ENCODE measurements at regions not wholly inside any gene's neighbourhood (a gene's known extent, or its start where the extent isn't known, plus 50 kb on each side); places are given as distances from the start of the nearest gene placed in this dataset.

GRCh38 chr1:37097731-37098130 is 63.4 kb upstream of the GRIK3 start:
- no peaks in the 10 kb centered on the region for H3K4me1 ChIP-seq
- no peaks in the 10 kb centered on the region for H3K27me3 ChIP-seq
- TF ChIP-seq, protein P1, sequence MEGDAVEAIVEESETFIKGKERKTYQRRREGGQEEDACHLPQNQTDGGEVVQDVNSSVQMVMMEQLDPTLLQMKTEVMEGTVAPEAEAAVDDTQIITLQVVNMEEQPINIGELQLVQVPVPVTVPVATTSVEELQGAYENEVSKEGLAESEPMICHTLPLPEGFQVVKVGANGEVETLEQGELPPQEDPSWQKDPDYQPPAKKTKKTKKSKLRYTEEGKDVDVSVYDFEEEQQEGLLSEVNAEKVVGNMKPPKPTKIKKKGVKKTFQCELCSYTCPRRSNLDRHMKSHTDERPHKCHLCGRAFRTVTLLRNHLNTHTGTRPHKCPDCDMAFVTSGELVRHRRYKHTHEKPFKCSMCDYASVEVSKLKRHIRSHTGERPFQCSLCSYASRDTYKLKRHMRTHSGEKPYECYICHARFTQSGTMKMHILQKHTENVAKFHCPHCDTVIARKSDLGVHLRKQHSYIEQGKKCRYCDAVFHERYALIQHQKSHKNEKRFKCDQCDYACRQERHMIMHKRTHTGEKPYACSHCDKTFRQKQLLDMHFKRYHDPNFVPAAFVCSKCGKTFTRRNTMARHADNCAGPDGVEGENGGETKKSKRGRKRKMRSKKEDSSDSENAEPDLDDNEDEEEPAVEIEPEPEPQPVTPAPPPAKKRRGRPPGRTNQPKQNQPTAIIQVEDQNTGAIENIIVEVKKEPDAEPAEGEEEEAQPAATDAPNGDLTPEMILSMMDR (IDR thresholded peaks at IDR 0.05; ENCODE audit: low read depth, low read length): no peak
- DNase-seq: no peak
- no peaks in the 10 kb centered on the region for H3K36me3 ChIP-seq
- H3K9me3 ChIP-seq: no peaks in the 10 kb centered on the region
- no peak overlapping the region for H3K4me3 ChIP-seq (ENCODE audit: low read depth, low read length)

DNA sequence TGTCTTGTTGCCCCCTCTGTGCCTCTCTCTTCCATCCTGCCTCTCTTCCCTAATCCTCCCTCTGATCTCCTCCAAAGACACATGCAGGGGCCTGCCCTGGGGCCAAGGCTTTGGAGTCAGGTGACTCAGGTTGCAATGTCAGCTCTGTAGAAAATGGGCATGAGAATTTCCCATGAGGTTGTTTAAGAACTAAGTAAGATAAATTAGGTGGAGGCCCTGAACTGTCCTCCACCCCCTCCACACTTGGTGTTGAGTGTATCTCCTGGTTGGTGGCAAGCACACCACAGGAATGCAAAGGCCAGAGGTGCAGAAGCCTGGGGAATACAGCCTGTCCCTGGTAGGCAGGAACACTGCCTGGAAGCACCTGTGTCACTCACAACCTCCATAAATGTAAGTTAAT is 63.9 kb upstream of the GRIK3 start:
- no peaks in the 10 kb centered on the region for H3K36me3 ChIP-seq
- TF ChIP-seq, protein P1 (IDR thresholded peaks at IDR 0.05; ENCODE audit: low read depth, low read length): no peak
- H3K9me3 ChIP-seq: no peaks in the 10 kb centered on the region
- H3K4me1 ChIP-seq: no peaks in the 10 kb centered on the region
- no peaks in the 10 kb centered on the region for H3K27me3 ChIP-seq
- H3K4me3 ChIP-seq (ENCODE audit: low read depth, low read length): no peak overlapping the region
- no peak for DNase-seq

DNA sequence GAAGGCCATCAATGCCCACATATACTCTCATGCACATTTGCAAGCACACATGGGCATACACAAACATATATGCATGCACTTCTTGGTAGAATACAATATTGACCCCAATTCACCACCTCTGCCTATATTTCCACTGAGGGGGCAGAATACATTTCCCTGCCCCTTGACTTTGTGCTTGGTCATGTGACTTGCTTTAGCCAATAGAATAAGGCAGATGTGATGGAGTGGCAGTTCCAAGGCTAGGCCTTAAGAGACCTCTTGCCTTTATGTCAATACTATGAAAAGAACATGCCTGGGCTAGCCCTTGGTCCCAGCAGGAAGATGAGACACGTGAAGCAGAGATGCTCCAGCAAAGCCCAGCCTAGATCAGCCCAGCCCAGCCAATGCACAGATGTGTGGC is 66.0 kb upstream of the GRIK3 start:
- Histone ChIP-seq H3K4me1 (no peaks in the 10 kb centered on the region), H3K27me3 (no peaks in the 10 kb centered on the region), H3K4me3 (ENCODE audit: low read depth, low read length) (no peak overlapping the region), H3K9me3 (no peaks in the 10 kb centered on the region), H3K36me3 (no peaks in the 10 kb centered on the region)
- DNase-seq: no peak
- TF ChIP-seq, protein P1 (IDR thresholded peaks at IDR 0.05; ENCODE audit: low read depth, low read length): no peak

DNA sequence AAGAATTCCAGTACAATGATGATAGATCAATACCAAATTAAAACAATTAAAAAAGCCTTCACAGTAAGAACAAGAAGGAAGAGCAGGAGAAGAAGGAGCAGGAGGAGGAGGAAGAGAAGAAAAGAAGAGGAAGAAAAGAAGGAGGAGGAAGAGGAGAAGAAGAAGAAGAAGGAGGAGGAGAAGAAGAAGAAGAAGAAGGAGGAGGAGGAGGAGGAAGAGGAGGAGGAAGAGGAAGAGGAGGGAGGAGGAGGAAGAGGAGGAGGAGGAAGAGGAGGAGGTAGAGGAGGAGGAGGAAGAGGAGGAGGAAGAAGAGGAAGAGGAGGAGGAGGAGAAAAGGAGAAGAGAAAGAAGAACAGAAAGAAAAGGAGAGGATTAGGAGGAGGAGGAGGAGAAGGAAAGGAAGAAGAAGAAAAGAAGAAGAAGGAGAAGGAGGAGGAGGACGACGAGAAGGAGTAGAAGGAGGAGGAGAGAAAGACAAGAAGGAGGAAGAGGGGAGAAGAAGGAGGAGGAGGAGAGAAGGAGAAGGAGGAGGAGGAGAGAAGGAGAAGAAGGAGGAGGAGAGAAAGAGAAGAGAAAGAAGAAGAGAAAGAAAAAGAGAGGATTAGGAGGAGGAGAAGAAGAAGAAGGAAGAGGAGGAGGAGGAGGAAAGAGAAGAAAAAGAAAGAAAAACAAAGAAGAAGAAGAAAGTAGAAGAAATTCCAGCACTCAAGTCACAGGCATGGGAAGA is 68.5 kb upstream of the GRIK3 start:
- no peaks in the 10 kb centered on the region for H3K36me3 ChIP-seq
- H3K4me3 ChIP-seq (ENCODE audit: low read depth, low read length): no peak overlapping the region
- no peaks in the 10 kb centered on the region for H3K27me3 ChIP-seq
- no peaks in the 10 kb centered on the region for H3K9me3 ChIP-seq
- no peaks in the 10 kb centered on the region for H3K4me1 ChIP-seq
- no peak for DNase-seq
- TF ChIP-seq, protein P1 (IDR thresholded peaks at IDR 0.05; ENCODE audit: low read depth, low read length): no peak

- Histone ChIP-seq H3K36me3 (no peaks in the 10 kb centered on the region), H3K4me1 (no peaks in the 10 kb centered on the region), H3K9me3 (no peaks in the 10 kb centered on the region), H3K4me3 (ENCODE audit: low read depth, low read length) (no peak overlapping the region), H3K27me3 (no peaks in the 10 kb centered on the region)
- no peak for DNase-seq
- TF ChIP-seq, protein P1 (IDR thresholded peaks at IDR 0.05; ENCODE audit: low read depth, low read length): no peak
These were observed 71.6 kb upstream of the GRIK3 start for GRCh38 chr1:37105911-37106310.

GRCh38 chr1:37107153-37107907 is 73.0 kb upstream of the GRIK3 start:
- TF ChIP-seq, protein P1 (IDR thresholded peaks at IDR 0.05; ENCODE audit: low read depth, low read length): no peak
- Histone ChIP-seq H3K36me3 (no peaks in the 10 kb centered on the region), H3K4me3 (ENCODE audit: low read depth, low read length) (no peak overlapping the region), H3K9me3 (no peaks in the 10 kb centered on the region), H3K4me1 (no peaks in the 10 kb centered on the region), H3K27me3 (no peaks in the 10 kb centered on the region)
- DNase-seq: no peak
